Nephron (organoid): ENCODE measurements at regions not wholly inside any gene's neighbourhood (a gene's known extent, or its start where the extent isn't known, plus 50 kb on each side); places are given as distances from the start of the nearest gene placed in this dataset.

Experiments used
- H3K27ac Mint-ChIP-seq, 3 experiments: 2 replicates each; pipeline ENCODE4 v1.8.0; 2020; ENCODE audit warnings: mixed read lengths in 3 of 3, mild to moderate bottlenecking in 2 of 3, moderate library complexity in 1 of 3
- H3K27me3 Mint-ChIP-seq: 2 replicates; pipeline ENCODE4 v1.8.0; 2021; ENCODE audit warnings: low read depth, mild to moderate bottlenecking, moderate library complexity, mixed read lengths
- H3K36me3 Mint-ChIP-seq: 2 replicates; pipeline ENCODE4 v1.8.0; 2020; ENCODE audit warnings: low read depth, mixed read lengths
- H3K4me1 Mint-ChIP-seq: 2 replicates; pipeline ENCODE4 v1.8.0; 2020; ENCODE audit warnings: mixed read lengths
- H3K4me3 Mint-ChIP-seq, 3 experiments: 2 replicates each; pipeline ENCODE4 v1.8.0; 2020; ENCODE audit warnings: mild to moderate bottlenecking in 3 of 3, mixed read lengths in 3 of 3, moderate library complexity in 2 of 3
- H3K9me3 Mint-ChIP-seq: 2 replicates; pipeline ENCODE4 v1.8.0; 2020; ENCODE audit warnings: mixed read lengths
- CTCF ChIP-seq, 3 experiments: fragments of 200-600 bp; sonication (generic); IDR thresholded peaks; one replicate each; pipeline ENCODE4 v1.5.0; 2021; ENCODE audit warnings: antibody characterized with exemption in 3 of 3; ENCODE audit not compliant: unreplicated experiment in 3 of 3

GRCh38 chrX:30468471-30468870 lies 109.1 kb downstream of the TASL start:
- Mint-ChIP-seq H3K9me3 (no peaks in the 10 kb centered on the region), H3K27ac (no peak overlapping the region), H3K4me3 (no peak overlapping the region), H3K4me1 (no peaks in the 10 kb centered on the region), H3K36me3 (no peaks in the 10 kb centered on the region), H3K27me3 (no peaks in the 10 kb centered on the region)
- no peak for TF ChIP-seq CTCF (IDR thresholded peaks at IDR 0.05; ENCODE audit: unreplicated experiment in 3 of 3)
